ENCODE measurements at regions not wholly inside any gene's neighbourhood (a gene's known extent, or its start where the extent isn't known, plus 50 kb on each side); places are given as distances from the start of the nearest gene placed in this dataset.

DNA sequence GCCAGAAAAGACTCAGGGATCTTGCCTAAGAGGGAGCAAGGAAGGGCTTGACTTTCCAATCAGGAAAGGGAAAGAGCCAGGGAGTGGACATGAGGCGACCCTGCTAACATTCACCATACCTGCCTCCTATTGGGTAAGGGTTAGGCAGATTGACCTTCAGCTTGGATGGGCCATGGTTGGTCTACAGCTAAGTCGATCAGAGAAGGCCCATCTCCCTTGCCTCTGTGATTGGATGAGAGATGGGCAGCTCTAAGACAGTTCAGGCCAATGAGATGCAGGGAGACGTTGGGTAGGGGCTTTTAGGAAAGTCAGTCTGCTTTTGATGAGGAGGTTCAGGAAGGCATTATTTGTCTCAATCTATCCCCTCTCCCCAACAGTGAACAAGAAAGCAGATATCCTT lies 135.0 kb upstream of the STC2 start:
- no peak for DNase-seq (ENCODE audit: low spot score)

GRCh38 chr5:173458828-173459609 lies 130.8 kb upstream of the STC2 start:
- DNase-seq (ENCODE audit: low spot score): no peak

DNA sequence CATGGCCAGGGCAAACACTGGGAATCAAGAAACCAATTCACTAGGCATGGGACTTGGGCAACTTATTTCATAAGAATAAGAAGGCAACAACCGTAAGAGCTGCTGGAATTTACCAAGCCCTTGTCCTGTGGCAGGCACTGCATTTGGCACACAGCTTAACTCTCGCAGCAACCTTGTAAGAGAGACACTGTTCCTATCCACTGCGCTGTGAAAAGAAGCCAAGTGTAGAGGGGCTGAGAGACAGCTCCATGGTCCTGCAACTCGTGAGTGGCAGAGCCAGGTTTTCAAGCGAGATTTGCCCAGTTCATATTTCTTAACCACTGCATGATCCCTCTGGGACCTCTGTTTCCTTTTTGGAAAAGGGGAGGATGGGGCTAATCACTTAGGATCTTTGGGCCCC lies 129.3 kb upstream of the STC2 start:
- DNase-seq (ENCODE audit: low spot score): no peak

DNA sequence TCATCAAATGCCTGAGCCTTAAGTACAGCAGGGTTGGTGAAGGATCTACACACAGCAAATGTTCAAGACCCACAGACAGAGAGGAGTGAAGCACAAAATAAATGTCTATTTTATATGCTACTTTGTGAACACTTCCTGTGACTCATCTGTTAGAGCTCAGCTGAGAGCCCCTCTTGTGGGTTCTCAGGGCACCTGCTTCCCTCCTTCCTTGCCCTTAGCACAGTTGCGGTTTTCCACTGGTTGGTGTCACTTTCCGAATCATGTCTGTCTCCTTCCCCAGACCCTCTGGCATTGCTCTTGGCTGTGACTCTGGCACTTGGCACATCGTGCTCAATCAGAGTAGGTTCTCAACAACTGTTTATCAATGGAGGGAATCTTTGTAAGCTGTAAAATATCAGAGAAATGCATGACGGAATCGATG lies 128.5 kb upstream of the STC2 start:
- DNase-seq (ENCODE audit: low spot score): peak; percentile 20

DNA sequence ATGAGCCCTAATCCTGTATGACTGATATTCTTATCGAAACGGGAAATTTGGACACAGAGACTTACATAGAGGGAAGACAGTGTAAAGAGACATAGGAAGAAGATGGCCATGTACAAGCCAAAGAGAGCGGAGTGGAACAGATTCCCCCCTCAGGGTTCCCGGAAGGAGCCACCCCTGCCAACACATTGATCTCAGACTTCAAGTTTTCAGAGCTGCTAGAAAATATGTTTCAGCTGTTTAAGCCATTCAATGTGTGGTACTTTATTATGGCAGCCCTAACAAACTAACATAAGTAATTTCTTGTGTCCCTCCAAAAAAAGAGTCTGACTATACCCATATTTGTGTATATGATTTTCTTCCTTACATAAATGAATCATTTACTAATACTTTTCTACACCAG lies 128.0 kb upstream of the STC2 start:
- DNase-seq (ENCODE audit: low spot score): no peak

GRCh38 chr5:173455599-173455957 lies 127.4 kb upstream of the STC2 start:
- DNase-seq (ENCODE audit: low spot score): no peak

DNA sequence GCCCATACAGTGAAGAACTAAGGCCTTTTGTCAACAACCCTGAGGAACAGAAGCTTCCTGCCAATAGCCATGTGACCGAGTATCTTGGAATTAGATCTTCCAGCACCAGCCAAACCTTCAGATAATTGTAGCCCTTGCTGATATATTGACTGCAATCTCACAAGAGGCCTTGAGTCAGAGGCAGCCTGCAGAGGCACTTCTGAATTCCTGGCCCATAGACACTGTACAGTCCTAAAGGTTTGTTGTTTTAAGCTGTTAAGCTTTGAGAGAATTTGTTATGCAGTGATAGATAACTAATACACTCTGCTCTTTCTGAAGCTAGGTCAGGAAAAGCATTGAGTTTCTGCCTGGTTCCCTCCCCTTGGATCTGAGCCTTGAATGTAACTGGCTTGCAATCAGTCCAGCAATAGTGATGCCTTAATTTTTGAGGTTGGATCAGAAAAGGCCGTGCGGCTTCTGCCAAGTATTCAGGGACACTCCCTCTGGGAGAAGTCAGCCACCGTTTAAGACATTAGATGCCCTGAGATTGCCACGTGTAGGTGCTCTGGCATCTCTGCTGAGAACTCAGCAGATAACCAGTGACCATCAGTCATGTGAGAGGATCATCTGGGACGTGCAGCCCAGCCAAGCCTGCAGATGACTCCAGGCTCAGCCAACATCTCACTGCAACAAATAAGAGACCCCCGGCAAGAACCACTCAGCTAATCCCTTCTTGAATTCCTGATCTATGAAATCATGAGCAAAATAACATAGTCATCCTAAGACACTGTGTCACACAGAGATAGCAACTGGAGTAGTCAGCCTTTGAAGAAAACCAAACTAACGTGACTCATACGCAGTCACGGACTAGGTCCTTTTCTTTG lies 126.8 kb upstream of the STC2 start:
- DNase-seq (ENCODE audit: low spot score): peak; percentile 93

GRCh38 chr5:173454361-173454735 lies 126.1 kb upstream of the STC2 start:
- peak; percentile 70 for DNase-seq (ENCODE audit: low spot score)

DNA sequence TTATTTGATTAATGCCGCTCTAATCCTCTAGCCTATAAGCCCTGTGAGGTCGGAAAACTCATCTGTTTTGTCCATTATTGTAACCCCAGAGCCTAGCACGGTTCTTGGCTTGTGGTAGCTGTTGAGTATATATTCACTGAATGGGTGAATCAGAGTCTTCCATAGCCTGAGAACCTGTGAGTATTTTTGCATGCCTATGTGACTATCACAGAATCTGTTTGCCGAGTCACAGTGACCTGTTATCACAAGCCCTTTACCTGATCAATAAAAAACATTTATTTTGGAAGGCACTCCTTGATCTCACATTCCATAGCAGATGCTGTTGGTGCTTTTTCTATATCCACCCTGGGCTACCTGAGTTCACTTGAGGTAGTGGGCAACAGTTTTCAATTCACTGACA lies 125.0 kb upstream of the STC2 start:
- no peak for DNase-seq (ENCODE audit: low spot score)

GRCh38 chr5:173452119-173452905 lies 124.1 kb upstream of the STC2 start:
- DNase-seq (ENCODE audit: low spot score): peak; percentile 79

GRCh38 chr5:173451651-173452050 lies 123.4 kb upstream of the STC2 start:
- DNase-seq (ENCODE audit: low spot score): no peak

DNA sequence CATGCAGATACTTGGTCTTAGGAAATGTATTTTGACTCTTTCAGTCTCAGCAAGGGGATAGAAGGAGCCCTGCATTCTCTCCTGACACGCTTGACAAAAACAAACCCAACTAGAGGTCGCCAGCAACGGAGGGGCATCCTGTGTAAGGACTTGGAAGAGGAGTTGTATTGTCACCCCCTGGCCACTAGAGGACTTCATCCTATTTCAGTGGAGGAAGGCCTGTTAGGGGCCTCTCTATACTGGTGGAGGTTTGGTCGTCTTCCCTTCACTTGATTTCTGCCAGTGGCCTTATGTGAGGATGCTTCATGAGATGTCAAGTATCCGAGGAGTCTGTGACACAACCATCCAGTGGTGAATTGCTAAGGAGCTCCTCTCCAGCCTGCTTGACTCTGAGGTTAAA lies 122.8 kb upstream of the STC2 start:
- peak; percentile 58 for DNase-seq (ENCODE audit: low spot score)

GRCh38 chr5:173450188-173450587 lies 122.0 kb upstream of the STC2 start:
- DNase-seq (ENCODE audit: low spot score): no peak

DNA sequence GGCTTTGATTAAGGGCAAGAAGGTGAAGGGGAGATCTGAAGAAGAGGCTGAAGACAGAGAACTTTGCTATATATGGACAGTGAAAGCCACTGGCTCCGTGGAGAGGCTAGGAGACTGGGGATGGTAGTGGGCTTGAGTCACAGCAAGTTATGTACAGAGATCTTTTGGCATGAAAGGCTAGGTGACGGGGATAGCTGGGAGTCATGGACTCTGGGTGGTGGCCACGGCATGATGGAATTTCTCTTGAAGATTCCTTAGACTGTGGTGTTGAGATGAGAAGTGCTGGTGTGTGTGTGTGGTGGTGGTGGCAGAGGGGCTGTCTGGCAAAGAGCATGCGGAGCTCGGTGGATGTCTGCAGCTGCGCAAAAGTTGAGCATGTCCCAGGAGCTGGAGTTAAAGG lies 120.6 kb upstream of the STC2 start:
- no peak for DNase-seq (ENCODE audit: low spot score)

GRCh38 chr5:173443971-173444370 lies 115.8 kb upstream of the STC2 start:
- no peak for DNase-seq (ENCODE audit: low spot score)

GRCh38 chr5:173441053-173441628 lies 112.9 kb upstream of the STC2 start:
- no peak for DNase-seq (ENCODE audit: low spot score)

DNA sequence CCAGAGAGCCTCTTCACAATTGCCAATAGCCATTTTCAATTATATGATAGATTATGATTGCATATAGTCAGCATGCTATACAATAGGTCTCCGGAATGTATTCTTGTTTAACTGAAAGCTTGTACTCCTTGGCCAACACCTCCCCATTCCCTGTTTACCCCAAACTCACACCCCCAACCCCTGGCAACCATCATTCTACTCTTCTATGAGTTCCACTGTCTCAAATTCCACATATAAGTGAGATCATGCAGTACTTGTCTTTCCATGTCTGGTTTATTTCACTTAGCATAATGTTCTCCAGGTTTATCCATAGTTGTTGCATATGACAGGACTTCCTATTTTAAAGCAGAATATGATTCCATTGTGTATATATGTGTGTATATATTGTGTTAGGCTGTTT lies 110.7 kb upstream of the STC2 start:
- DNase-seq (ENCODE audit: low spot score): no peak

- DNase-seq (ENCODE audit: low spot score): no peak
Measured at GRCh38 chr5:173435447-173435846, 107.2 kb upstream of the STC2 start.

DNA sequence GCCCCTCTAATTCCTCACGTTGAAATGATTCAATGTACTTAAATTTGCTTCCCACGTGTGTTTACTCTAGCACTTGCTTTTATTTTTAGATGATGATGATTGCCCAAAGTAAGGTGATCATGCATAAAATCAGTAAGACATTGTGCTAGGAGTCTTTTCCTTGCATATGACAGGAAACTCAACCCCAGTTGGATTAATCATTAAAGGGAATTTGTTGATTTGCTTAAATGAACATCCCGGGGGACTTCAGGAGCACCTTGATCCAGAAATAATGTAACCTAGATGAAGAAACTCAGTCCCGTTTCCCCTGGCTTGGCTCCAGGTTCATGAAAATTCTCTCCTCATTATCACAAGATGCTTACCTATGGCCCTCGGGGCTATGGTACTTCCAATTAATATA lies 106.1 kb upstream of the STC2 start:
- DNase-seq (ENCODE audit: low spot score): no peak

GRCh38 chr5:173430394-173430793 lies 102.2 kb upstream of the STC2 start:
- DNase-seq (ENCODE audit: low spot score): no peak

DNA sequence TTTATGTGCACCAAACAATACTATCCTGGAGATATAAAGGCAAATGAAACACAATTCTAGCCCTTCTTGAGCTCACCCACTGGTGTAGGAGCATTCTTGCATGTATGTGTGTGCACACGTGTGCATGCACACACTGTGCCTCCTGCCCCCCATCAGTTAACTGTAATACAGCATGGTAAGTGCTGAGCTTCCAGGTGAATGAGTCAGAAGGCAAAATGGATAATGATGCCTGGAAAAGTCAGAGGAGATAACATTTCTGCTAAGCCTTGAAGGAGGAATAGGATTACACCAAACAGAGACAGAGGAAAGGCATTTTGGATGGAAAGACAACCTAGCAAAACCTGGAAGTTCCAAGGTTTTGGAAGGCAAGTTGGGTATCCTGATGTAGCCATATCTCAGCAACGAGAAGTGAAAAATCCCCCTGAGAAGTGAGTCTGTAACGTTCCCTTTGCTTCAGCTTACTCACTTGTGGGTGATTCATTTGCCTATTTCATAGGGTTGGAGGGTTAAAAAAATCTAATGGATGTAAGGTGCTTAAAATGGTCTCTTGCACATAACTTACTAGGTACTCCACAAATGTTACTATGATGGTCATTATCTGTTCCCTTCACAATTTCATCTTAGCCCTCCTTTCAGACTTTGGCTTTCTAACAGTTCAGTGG lies 101.4 kb upstream of the STC2 start:
- DNase-seq (ENCODE audit: low spot score): no peak

All from SW480 (cell line).